Suppressor macrophage treated with lipopolysaccharide for 1 hour (primary cell): ENCODE measurements at regions not wholly inside any gene's neighbourhood (a gene's known extent, or its start where the extent isn't known, plus 50 kb on each side); places are given as distances from the start of the nearest gene placed in this dataset.

Source experiments
- DNase-seq, 3 donors: peaks; one replicate each; pipeline ENCODE4 v3.0.0-alpha.2; 2020 to 2022

- DNase-seq: peak; percentile 38 to 77 (median 74)
These were observed 55.2 kb upstream of the C10orf71 start for GRCh38 chr10:49243610-49244283.

GRCh38 chr10:49243139-49243538, 54.9 kb upstream of the TMEM273 start:
- no peak for DNase-seq

- no peak for DNase-seq
These were observed 54.4 kb upstream of the TMEM273 start for GRCh38 chr10:49242604-49243003.

GRCh38 chr10:49241385-49241784, 53.2 kb upstream of the TMEM273 start:
- DNase-seq: no peak

GRCh38 chr10:49240946-49241345, 52.8 kb upstream of the TMEM273 start:
- peak in 2 of 3 donors; percentile 21 to 26 for DNase-seq
